Parathyroid adenoma (tissue), 2 donors: ENCODE measurements at regions not wholly inside any gene's neighbourhood (a gene's known extent, or its start where the extent isn't known, plus 50 kb on each side); places are given as distances from the start of the nearest gene placed in this dataset.

ENCODE experiments used
- H2AFZ ChIP-seq: fragments of 300-600 bp; sonication (generic); one replicate; pipeline ENCODE4 v1.7.0; 2017; ENCODE audit warnings: antibody characterized with exemption, mild to moderate bottlenecking
- H3K27ac ChIP-seq: fragments of 300-600 bp; sonication (generic); one replicate; pipeline ENCODE4 v1.7.0; 2017
- H3K27me3 ChIP-seq: fragments of 300-600 bp; sonication (generic); one replicate; pipeline ENCODE4 v1.7.0; 2017; ENCODE audit warnings: low read length; ENCODE audit not compliant: control insufficient read depth, insufficient read depth
- H3K36me3 ChIP-seq: fragments of 300-600 bp; sonication (generic); one replicate; pipeline ENCODE4 v1.7.0; 2017; ENCODE audit warnings: low read length; ENCODE audit not compliant: control insufficient read depth, insufficient read depth
- H3K4me1 ChIP-seq: fragments of 300-600 bp; sonication (generic); one replicate; pipeline ENCODE4 v1.7.0; 2017; ENCODE audit warnings: control low read depth
- H3K4me2 ChIP-seq: fragments of 300-600 bp; sonication (generic); one replicate; pipeline ENCODE4 v1.7.0; 2017; ENCODE audit warnings: low read length
- H3K4me3 ChIP-seq: fragments of 300-600 bp; sonication (generic); one replicate; pipeline ENCODE4 v1.7.0; 2017; ENCODE audit warnings: low read depth, low read length
- H3K79me2 ChIP-seq: fragments of 300-600 bp; sonication (generic); one replicate; pipeline ENCODE4 v1.7.0; 2017; ENCODE audit warnings: control low read depth
- H3K9ac ChIP-seq: fragments of 300-600 bp; sonication (generic); one replicate; pipeline ENCODE4 v1.7.0; 2017; ENCODE audit warnings: mild to moderate bottlenecking
- H3K9me3 ChIP-seq: fragments of 300-600 bp; sonication (generic); one replicate; pipeline ENCODE4 v1.7.0; 2017; ENCODE audit warnings: low read length; ENCODE audit not compliant: control insufficient read depth
- TF ChIP-seq, protein P1 (sequence below): fragments of 300-600 bp; sonication (generic); IDR thresholded peaks from one replicate; pipeline ENCODE4 v1.7.0; 2017; ENCODE audit warnings: antibody characterized with exemption, mild to moderate bottlenecking
- donor health status: primary hyperparathyroidism.

DNA sequence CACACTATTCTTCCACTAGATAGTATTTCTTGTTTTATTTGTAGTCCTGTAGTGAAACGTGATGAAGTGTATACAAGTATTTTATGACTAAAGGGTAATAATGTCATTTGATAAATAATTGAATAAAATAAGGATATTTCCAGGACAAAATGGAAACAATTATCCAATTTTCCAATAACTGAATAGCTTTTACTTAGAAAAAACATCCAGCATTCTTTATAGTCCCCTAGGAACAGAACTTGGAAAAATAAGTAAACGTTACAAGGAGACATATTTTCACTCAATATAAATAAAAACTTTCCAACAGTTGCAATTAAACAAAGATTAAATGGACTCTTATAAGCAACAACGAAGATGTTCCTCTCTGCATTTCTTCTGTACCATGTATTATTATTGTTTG is 566.0 kb downstream of the TMA16 start:
- Histone ChIP-seq H3K4me3 (no peak overlapping the region), H3K79me2 (no peaks in the 10 kb centered on the region), H3K27me3 (no peaks in the 10 kb centered on the region), H2AFZ (no peak overlapping the region), H3K27ac (no peak overlapping the region), H3K4me1 (no peaks in the 10 kb centered on the region), H3K4me2 (no peak overlapping the region), H3K9ac (no peak overlapping the region), H3K9me3 (no peaks in the 10 kb centered on the region), H3K36me3 (no peaks in the 10 kb centered on the region)
- TF ChIP-seq, protein P1, sequence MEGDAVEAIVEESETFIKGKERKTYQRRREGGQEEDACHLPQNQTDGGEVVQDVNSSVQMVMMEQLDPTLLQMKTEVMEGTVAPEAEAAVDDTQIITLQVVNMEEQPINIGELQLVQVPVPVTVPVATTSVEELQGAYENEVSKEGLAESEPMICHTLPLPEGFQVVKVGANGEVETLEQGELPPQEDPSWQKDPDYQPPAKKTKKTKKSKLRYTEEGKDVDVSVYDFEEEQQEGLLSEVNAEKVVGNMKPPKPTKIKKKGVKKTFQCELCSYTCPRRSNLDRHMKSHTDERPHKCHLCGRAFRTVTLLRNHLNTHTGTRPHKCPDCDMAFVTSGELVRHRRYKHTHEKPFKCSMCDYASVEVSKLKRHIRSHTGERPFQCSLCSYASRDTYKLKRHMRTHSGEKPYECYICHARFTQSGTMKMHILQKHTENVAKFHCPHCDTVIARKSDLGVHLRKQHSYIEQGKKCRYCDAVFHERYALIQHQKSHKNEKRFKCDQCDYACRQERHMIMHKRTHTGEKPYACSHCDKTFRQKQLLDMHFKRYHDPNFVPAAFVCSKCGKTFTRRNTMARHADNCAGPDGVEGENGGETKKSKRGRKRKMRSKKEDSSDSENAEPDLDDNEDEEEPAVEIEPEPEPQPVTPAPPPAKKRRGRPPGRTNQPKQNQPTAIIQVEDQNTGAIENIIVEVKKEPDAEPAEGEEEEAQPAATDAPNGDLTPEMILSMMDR = no peak

DNA sequence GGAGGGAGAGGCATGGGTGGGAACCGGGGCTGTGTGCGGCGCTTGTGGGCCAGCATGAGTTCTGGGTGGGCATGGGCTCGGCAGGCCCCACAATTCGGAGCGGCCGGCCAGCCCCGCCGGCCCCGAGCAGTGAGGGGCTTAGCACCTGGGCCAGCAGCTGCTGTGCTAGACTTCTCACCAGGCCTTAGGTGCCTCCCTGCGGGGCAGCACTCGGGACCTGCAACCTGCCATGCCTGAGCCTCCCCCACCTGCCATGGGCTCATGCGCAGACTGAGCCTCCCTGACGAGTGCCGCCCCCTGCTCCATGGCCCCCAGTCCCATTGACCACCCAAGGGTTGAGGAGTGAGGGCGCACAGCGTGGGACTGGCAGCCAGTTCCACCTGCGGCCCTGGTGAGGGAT is 573.9 kb downstream of the TMA16 start:
- TF ChIP-seq, protein P1 = no peak
- no peaks in the 10 kb centered on the region for H3K4me1 ChIP-seq

DNA sequence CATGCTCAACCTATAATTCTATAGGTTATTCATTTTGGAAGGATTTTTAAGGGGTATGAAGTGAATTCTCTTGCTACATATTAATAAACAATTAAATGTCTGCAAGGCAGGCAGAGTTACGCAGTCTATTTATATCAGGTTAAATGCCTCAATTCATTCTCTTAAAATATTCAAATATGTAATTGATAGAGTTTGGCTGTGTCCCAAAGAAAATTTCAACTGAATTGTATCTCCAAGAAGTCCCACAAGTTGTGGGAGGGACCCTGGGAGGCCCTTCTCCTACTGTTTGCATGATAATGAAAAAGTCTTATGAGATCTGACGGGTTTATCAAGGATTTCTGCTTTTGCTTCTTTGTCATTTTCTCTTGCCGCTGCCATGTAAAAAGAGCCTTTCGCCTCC is 576.1 kb downstream of the TMA16 start:
- Histone ChIP-seq H3K27me3 (no peaks in the 10 kb centered on the region), H3K36me3 (no peaks in the 10 kb centered on the region), H3K9ac (no peak overlapping the region), H2AFZ (no peak overlapping the region), H3K79me2 (no peaks in the 10 kb centered on the region), H3K4me1 (no peaks in the 10 kb centered on the region), H3K4me2 (no peak overlapping the region), H3K4me3 (no peak overlapping the region), H3K27ac (no peak overlapping the region), H3K9me3 (no peaks in the 10 kb centered on the region)
- TF ChIP-seq, protein P1 = no peak

More for the DNA sequence above, 573.9 kb downstream of the TMA16 start:
- H3K36me3 ChIP-seq = no peaks in the 10 kb centered on the region
- H3K27me3 ChIP-seq = no peaks in the 10 kb centered on the region
- H3K9me3 ChIP-seq = no peaks in the 10 kb centered on the region
- no peak overlapping the region for H3K9ac ChIP-seq
- H2AFZ ChIP-seq = no peak overlapping the region
- no peak overlapping the region for H3K27ac ChIP-seq
- no peak overlapping the region for H3K4me2 ChIP-seq
- H3K79me2 ChIP-seq = no peaks in the 10 kb centered on the region
- no peak overlapping the region for H3K4me3 ChIP-seq

DNA sequence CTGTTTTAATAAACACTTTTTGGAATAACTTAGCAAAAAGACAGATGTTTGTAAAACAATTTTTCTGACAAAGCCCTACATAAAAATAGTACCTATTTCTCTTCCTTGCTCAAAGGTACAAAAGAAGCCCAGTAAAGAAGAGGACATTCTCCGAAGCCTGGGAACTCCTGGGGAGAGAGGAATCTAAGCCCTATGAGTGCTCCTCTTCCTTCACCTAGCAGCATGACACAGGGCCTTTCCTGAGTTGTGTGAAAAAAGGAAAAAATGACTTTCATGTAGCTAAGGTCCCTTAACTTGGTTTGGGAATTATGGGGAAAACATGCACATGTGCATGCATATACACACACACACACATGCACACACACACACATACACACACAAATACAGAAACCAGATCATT is 586.9 kb downstream of the TMA16 start:
- no peak overlapping the region for H3K27ac ChIP-seq
- H3K4me1 ChIP-seq = no peaks in the 10 kb centered on the region
- H3K4me3 ChIP-seq = no peak overlapping the region
- no peaks in the 10 kb centered on the region for H3K36me3 ChIP-seq
- H3K79me2 ChIP-seq = no peaks in the 10 kb centered on the region
- no peak overlapping the region for H3K9ac ChIP-seq
- H2AFZ ChIP-seq = no peak overlapping the region
- no peaks in the 10 kb centered on the region for H3K9me3 ChIP-seq
- TF ChIP-seq, protein P1 = no peak
- no peaks in the 10 kb centered on the region for H3K27me3 ChIP-seq
- H3K4me2 ChIP-seq = no peak overlapping the region

DNA sequence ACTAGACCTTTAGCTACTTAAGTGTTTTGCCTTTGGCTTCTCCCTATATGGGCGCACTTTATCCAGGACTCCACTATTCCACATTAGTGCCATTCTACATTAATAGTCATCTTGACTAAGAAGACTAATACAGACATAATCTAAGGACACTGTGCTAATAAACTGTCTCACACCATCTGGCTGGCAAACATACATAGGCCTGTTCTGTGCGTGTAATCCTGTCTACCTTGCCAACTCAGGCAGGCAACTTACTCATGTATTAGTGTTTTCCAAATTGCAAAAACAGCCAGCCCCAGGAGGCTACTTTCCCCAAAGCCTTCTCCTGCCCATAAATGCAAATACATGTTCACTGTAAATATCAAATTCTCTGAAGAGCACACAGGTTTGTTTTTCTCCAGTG is 587.3 kb downstream of the TMA16 start:
- Histone ChIP-seq H3K36me3 (no peaks in the 10 kb centered on the region), H3K9me3 (no peaks in the 10 kb centered on the region), H3K4me1 (no peaks in the 10 kb centered on the region), H3K27ac (no peak overlapping the region), H3K27me3 (no peaks in the 10 kb centered on the region), H3K4me2 (no peak overlapping the region), H2AFZ (no peak overlapping the region), H3K9ac (no peak overlapping the region), H3K4me3 (no peak overlapping the region), H3K79me2 (no peaks in the 10 kb centered on the region)
- TF ChIP-seq, protein P1 = no peak
